ENCODE measurements at regions not wholly inside any gene's neighbourhood (a gene's known extent, or its start where the extent isn't known, plus 50 kb on each side); places are given as distances from the start of the nearest gene placed in this dataset.
"Not testable (repeated sequence)": the region's sequence is repeated elsewhere in the genome, so short reads cannot be mapped to it uniquely, and the experiment has no call there.

- Mint-ChIP-seq H3K27me3 (ENCODE audit: low read depth) (peaks cover 25% of the 10 kb centered on the region), H3K4me3 (no peak overlapping the region), H3K4me1 (ENCODE audit: low read depth) (no peaks in the 10 kb centered on the region), H3K9me3 (no peaks in the 10 kb centered on the region), H3K36me3 (ENCODE audit: insufficient read depth) (no peaks in the 10 kb centered on the region)
- DNase-seq (no peak), ATAC-seq (no peak)
These were observed 322.1 kb downstream of the ARL4A start for GRCh38 chr7:13009517-13009916.

GRCh38 chr7:13014011-13014410 lies 326.6 kb downstream of the ARL4A start:
- Mint-ChIP-seq H3K4me3 (no peak overlapping the region), H3K36me3 (ENCODE audit: insufficient read depth) (no peaks in the 10 kb centered on the region), H3K9me3 (no peaks in the 10 kb centered on the region), H3K27me3 (ENCODE audit: low read depth) (peaks cover 8% of the 10 kb centered on the region), H3K4me1 (ENCODE audit: low read depth) (no peaks in the 10 kb centered on the region)
- no peak for DNase-seq
- ATAC-seq = no peak

- Mint-ChIP-seq H3K4me1 (ENCODE audit: low read depth) (no peaks in the 10 kb centered on the region), H3K9me3 (no peaks in the 10 kb centered on the region), H3K27me3 (ENCODE audit: low read depth) (peaks cover 4% of the 10 kb centered on the region), H3K36me3 (ENCODE audit: insufficient read depth) (no peaks in the 10 kb centered on the region), H3K4me3 (no peak overlapping the region)
- ATAC-seq (no peak), DNase-seq (no peak)
These were observed 328.7 kb downstream of the ARL4A start for GRCh38 chr7:13016036-13016581.

- no peaks in the 10 kb centered on the region for H3K36me3 Mint-ChIP-seq (ENCODE audit: insufficient read depth)
- H3K9me3 Mint-ChIP-seq = no peaks in the 10 kb centered on the region
- ATAC-seq (no peak), DNase-seq (no peak)
- H3K27me3 Mint-ChIP-seq (ENCODE audit: low read depth) = peaks cover 4% of the 10 kb centered on the region
- no peak overlapping the region for H3K4me3 Mint-ChIP-seq
- no peaks in the 10 kb centered on the region for H3K4me1 Mint-ChIP-seq (ENCODE audit: low read depth)
These were observed 329.3 kb downstream of the ARL4A start for GRCh38 chr7:13016592-13017332.

GRCh38 chr7:13017333-13017857 lies 330.0 kb downstream of the ARL4A start:
- Mint-ChIP-seq H3K4me3 (no peak overlapping the region), H3K27me3 (ENCODE audit: low read depth) (peaks cover 4% of the 10 kb centered on the region), H3K4me1 (ENCODE audit: low read depth) (no peaks in the 10 kb centered on the region), H3K9me3 (no peaks in the 10 kb centered on the region), H3K36me3 (ENCODE audit: insufficient read depth) (no peaks in the 10 kb centered on the region)
- ATAC-seq (no peak), DNase-seq (no peak)

GRCh38 chr7:13017881-13018280 lies 330.4 kb downstream of the ARL4A start:
- no peaks in the 10 kb centered on the region for H3K36me3 Mint-ChIP-seq (ENCODE audit: insufficient read depth)
- H3K4me3 Mint-ChIP-seq = no peak overlapping the region
- peaks cover 4% of the 10 kb centered on the region for H3K27me3 Mint-ChIP-seq (ENCODE audit: low read depth)
- DNase-seq = no peak
- no peaks in the 10 kb centered on the region for H3K9me3 Mint-ChIP-seq
- H3K4me1 Mint-ChIP-seq (ENCODE audit: low read depth) = no peaks in the 10 kb centered on the region
- no peak for ATAC-seq

- Mint-ChIP-seq H3K9me3 (no peaks in the 10 kb centered on the region), H3K27me3 (ENCODE audit: low read depth) (no peaks in the 10 kb centered on the region), H3K4me3 (no peak overlapping the region), H3K36me3 (ENCODE audit: insufficient read depth) (no peaks in the 10 kb centered on the region), H3K4me1 (ENCODE audit: low read depth) (no peaks in the 10 kb centered on the region)
- ATAC-seq (no peak), DNase-seq (no peak)
These were observed 334.3 kb downstream of the ARL4A start for GRCh38 chr7:13021566-13022300.

GRCh38 chr7:13024121-13024674 lies 336.8 kb downstream of the ARL4A start:
- Mint-ChIP-seq H3K27me3 (ENCODE audit: low read depth) (no peaks in the 10 kb centered on the region), H3K9me3 (no peaks in the 10 kb centered on the region), H3K36me3 (ENCODE audit: insufficient read depth) (no peaks in the 10 kb centered on the region), H3K4me3 (no peak overlapping the region), H3K4me1 (ENCODE audit: low read depth) (no peaks in the 10 kb centered on the region)
- ATAC-seq (no peak), DNase-seq (no peak)

- not testable (repeated sequence) for ATAC-seq; H3K4me1 Mint-ChIP-seq (ENCODE audit: low read depth); DNase-seq; H3K9me3 Mint-ChIP-seq; H3K27me3 Mint-ChIP-seq (ENCODE audit: low read depth); H3K4me3 Mint-ChIP-seq; H3K36me3 Mint-ChIP-seq (ENCODE audit: insufficient read depth)
These were observed 337.6 kb downstream of the ARL4A start for GRCh38 chr7:13025043-13025442.

- Mint-ChIP-seq H3K27me3 (ENCODE audit: low read depth) (no peaks in the 10 kb centered on the region), H3K4me1 (ENCODE audit: low read depth) (no peaks in the 10 kb centered on the region), H3K4me3 (no peak overlapping the region), H3K36me3 (ENCODE audit: insufficient read depth) (no peaks in the 10 kb centered on the region), H3K9me3 (no peaks in the 10 kb centered on the region)
- ATAC-seq = no peak
- no peak for DNase-seq
These were observed 339.9 kb downstream of the ARL4A start for GRCh38 chr7:13027321-13027720.

GRCh38 chr7:13028036-13028824 lies 340.8 kb downstream of the ARL4A start:
- Mint-ChIP-seq H3K4me3 (no peak overlapping the region), H3K9me3 (no peaks in the 10 kb centered on the region), H3K36me3 (ENCODE audit: insufficient read depth) (no peaks in the 10 kb centered on the region), H3K4me1 (ENCODE audit: low read depth) (no peaks in the 10 kb centered on the region), H3K27me3 (ENCODE audit: low read depth) (no peaks in the 10 kb centered on the region)
- ATAC-seq (no peak), DNase-seq (no peak)

GRCh38 chr7:13028825-13029099 lies 341.3 kb downstream of the ARL4A start:
- H3K4me1 Mint-ChIP-seq (ENCODE audit: low read depth) = no peaks in the 10 kb centered on the region
- ATAC-seq = no peak

GRCh38 chr7:13031468-13031867 lies 344.0 kb downstream of the ARL4A start:
- Mint-ChIP-seq H3K9me3 (peaks cover 8% of the 10 kb centered on the region), H3K4me3 (no peak overlapping the region), H3K36me3 (ENCODE audit: insufficient read depth) (no peaks in the 10 kb centered on the region), H3K27me3 (ENCODE audit: low read depth) (peaks cover 2% of the 10 kb centered on the region), H3K4me1 (ENCODE audit: low read depth) (no peaks in the 10 kb centered on the region)
- ATAC-seq (no peak), DNase-seq (no peak)

More at GRCh38 chr7:13028825-13029099, 341.3 kb downstream of the ARL4A start:
- Mint-ChIP-seq H3K27me3 (ENCODE audit: low read depth) (no peaks in the 10 kb centered on the region), H3K4me3 (no peak overlapping the region), H3K9me3 (no peaks in the 10 kb centered on the region), H3K36me3 (ENCODE audit: insufficient read depth) (no peaks in the 10 kb centered on the region)
- no peak for DNase-seq

GRCh38 chr7:13032084-13032483 lies 344.7 kb downstream of the ARL4A start:
- Mint-ChIP-seq H3K27me3 (ENCODE audit: low read depth) (peaks cover 2% of the 10 kb centered on the region), H3K4me1 (ENCODE audit: low read depth) (no peaks in the 10 kb centered on the region), H3K9me3 (peaks cover 10% of the 10 kb centered on the region), H3K36me3 (ENCODE audit: insufficient read depth) (no peaks in the 10 kb centered on the region), H3K4me3 (no peak overlapping the region)
- DNase-seq (no peak), ATAC-seq (no peak)

Data from activated T-cell treated with anti-CD3 and anti-CD28 coated beads, Interleukin-2, amount 50 U/mL, for 4 hours (primary cell).